HG03565 (cell line): ENCODE measurements at regions not wholly inside any gene's neighbourhood (a gene's known extent, or its start where the extent isn't known, plus 50 kb on each side); places are given as distances from the start of the nearest gene placed in this dataset.

ENCODE experiments used
- ATAC-seq: cut with Tn5 transposase; IDR thresholded peaks from one replicate; pipeline ENCODE4 v1.9.1; 2021; ENCODE audit warnings: mild to moderate bottlenecking, moderate library complexity; ENCODE audit not compliant: unreplicated experiment

DNA sequence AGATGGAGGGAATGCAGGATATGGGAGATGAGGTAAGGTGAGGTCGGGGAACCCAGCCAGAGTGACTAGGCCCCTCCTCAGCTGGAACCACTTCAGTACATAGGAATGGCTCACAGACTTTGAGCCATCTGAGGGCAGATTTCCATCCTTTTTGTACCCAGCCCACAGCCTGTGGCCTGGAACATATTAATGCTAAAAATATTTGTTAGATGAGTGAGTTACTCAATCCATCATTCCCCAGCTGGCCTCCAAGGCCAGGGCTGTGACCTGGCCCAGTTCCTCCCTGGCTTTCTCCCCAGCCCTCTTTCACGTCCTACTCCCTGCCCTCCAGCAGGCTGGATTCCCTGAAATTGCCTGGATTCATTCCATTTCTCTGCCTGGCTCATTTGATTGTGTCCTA lies 57.2 kb upstream of the PRDM11 start:
- ATAC-seq: no peak

DNA sequence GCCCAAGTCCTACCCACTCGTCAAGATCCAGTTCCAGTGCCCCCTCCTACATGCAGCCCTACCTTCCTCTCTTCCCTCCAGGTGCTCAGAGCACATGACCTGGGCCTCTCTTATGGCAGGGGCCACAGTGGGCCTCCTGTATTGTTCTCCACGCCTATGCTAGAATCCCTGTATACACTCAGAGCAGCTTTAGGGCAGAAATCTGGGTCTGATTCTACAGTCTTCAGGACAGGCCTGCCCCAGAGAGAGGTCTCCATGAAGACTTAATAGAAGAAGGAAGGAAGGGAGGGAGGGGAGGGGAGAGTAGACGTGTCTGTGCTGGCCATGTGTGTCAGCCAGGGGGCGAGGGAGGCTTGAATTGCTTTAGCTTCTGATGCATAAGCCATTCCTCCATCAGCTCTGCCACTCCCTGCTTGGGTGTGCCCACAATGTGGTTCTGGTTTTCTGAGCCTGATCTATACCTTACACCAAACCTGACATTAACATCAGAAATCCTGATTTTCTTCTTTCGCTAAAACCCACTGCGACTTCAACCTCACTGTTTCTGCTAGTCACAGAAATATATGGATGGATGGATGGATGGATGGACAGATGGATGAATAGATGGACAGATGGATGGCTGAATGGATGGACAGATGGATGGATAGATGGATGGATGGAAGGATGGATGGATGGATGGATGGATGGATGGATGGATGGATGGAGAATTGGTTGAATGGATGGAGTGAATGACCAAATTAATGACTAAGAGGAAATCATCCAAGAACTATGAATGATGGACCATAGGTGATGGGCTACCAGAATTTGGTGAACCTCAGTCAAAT lies 56.6 kb upstream of the PRDM11 start:
- ATAC-seq: no peak

DNA sequence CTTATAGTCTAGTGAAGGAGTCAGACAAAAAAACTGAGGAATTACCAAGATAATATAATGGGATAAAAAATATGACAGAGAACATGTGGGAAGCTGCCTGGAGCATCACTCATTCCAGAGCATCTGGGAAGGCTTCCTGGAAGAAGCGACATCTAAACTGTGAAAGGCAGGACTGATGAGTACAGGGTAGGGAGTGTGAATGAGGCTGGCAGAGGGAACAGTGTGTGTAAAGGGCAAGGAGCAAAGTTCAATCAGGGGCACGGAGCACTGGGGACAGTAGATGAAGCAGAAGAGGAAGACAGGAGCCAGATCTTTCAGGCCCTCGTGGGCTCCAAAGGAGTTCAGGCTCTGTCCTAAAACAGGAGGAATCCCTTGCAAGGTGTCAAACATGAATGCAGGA lies 55.8 kb upstream of the PRDM11 start:
- no peak for ATAC-seq

DNA sequence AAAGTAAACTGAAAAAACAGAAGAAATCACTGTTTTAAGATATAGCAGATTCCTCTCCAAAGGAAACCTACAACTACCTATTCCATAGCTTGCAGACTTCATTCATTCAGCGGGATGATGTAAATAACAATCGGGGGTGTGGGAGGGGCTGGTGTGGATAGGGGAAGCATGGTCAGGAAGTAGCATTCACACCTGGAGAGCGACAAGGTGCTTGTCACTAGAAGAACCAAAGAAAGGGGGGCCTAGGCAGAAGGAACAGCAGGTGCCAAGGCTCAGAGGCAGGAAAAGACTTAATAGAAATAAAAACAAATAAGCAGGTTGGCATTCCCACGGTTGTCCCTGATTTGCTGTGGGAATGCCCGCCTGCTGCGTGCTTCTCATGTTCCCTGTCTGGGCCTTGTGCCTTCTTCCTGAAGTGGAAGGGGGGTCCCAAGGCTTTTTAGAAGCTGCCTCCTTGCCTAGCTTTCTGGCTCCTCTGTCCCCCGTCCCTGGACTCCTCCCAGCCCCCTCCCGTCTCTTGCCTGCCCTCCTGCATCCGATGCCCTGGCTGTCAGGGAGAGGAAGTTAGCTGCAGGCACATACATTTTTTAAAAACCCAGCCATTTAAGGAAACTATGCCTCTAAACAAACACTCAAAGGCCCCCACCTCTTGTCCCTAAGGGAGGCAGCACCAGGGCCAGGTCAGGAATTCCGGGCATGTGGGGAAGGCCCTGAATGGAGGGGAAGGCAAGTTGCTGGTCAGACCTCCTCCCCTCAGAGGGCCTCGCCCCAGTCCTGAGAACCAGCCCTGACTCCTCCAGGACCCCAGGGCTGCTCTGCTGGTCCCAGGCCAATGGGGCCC lies 54.7 kb upstream of the PRDM11 start:
- no peak for ATAC-seq

DNA sequence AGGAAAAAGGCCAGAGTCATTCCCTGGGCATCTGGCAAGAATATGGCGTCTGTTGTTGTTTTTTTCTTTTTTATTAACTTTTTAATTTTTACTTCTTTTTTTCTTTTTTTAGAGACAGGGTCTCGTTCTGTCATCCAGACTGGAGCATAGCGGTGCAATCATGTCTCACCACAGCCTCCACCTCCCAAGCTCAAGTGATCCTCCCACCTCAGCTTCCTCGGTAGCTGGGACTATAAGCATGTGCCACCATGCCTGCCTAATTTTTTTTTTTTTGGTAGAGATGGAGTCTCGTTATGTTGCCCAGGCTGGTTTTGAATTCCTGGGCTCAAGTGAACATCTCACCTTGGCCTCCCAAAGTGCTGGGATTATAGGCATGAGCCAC lies 54.0 kb upstream of the PRDM11 start:
- no peak for ATAC-seq

DNA sequence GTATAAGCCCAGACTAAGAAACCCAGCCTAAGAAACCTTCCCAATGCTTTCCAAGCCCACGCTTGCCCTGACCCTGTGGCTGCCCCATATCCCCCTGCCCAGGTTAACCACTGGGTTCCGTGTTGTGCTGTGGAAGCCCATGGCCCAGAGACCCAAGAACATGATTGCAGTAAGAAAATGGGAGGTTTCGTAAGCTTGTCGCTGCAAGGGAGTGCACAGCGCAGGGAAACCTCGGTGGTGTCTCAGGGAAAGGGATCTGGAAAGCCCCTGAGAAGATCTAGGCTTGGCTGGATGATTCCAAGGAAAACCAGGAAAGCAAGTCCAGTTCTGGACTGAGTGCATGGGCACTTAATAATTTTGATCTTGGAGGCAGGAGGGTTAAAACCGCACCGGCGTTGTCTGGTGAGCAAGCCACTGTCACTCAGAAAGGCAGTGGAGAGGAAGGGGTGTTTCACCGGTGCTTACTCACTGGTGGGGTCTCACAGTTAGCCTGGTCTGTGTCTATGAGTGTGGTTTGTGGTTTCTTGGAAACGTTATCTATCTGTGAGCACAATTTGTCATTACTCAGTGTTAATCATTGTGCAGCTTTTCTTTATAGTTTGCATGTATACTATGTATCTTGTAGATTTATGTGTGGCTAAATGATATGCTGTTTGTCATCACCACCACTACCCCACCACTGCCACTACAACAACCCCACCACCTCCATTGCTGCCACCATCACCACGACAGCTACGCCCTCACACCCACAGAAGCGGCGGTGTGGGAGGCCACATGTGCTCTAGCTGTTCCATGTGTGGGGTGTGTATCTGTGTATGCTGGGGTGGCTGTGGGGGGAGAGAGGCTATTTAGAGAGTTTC lies 53.3 kb upstream of the PRDM11 start:
- no peak for ATAC-seq

DNA sequence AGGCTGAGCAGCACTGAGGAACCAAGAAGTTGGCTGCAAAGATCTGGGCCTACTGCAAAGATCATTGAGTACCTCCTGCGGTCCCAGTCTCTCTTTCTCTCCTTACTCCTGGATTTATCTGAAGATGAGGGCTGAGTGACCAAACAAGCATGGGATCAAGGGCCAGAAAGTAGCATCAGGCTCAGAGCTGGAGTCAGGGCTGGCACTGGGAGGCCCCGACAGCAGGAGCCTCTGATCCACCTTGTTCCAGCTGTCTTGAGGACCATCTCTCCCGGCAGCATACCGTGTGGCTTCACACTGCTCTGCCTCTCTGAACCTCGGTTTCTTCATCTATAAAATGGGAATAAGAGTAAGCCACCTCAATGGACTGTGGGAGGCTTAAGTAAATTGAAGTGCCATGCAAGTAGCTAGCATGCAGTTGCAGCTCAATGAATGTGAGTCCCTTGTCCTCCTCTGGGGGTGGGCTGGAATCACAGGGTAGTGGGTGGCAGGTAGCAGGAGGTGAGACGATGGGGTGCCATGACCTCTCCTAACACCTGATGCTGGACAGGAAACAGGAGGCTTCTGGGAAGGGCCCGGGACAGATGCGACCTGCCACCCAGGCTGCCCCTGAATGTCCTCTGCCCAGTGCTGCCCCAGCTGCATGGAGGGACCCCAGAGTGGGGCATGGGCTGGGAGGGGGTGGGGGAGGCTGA lies 52.5 kb upstream of the PRDM11 start:
- no peak for ATAC-seq

DNA sequence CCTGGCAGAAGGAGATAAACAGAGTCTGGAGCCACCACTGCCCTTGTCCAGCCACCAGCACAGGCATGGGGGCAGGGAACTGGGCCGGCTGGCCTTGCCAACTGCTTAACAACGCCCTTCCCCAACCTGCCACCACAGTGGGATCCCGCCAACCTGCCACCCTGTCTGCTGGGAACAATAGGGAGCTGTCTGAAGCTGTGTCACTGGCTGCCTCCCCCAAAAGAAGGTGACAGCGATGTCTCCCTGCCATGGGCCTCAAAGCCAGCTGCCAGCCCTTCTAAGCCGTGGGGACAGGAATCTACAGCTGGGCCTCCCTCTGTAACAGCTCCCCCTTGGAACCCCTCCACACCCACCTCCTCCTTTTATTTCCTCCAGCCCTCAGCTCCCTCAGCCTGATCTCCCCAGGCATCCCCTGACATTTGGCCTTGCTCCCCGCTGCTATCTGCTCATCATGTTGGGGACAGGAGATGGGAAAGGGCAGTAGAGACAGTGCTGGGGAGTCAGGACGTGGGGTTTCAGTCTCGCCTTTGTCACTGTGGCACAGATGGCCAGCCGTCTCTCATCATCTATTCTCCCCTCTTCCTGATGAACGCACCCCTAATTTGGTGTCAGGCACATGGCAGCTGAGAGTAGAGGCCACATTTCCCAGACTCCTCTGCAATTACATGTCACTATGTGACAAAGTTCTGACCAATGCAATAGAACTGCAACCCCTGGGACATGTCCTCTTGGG lies 51.3 kb upstream of the PRDM11 start:
- no peak for ATAC-seq

DNA sequence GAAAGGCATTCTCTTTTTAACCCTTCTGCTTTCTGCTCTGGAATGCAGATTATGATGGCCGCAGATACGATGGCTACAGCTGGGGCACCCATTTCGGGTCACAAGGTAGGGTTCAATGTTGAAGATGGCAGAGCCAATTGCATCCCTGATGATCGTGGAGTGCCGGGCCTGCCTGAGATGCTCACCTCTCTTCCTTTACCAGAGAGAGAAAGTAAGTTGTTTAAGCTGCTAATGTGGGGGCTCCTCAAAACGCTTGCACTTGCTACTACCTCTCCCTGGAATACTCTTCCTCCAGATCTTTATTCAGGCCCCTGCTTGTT lies 50.8 kb upstream of the PRDM11 start:
- ATAC-seq: no peak

DNA sequence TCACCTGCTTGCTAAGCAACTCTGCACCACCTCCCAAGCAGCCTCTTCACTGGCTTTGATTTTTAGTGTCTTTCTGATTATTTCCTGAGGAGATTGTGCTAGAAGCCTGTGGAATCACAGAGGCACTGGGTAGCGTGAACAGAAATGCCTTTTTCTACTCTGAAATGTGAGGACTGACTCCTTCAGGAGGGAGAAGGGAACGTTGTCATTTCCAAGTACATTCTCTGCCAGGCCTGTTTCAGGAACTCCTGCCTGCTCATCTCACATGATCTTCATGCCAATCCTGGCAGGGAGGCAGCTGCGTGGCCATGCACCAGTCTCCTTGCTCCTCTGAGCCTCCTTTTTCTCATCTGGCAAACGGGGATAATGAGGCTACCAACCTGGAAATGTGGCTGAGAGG lies 49.8 kb upstream of the PRDM11 start:
- ATAC-seq: no peak
